Endothelial cell of umbilical vein (primary cell): ENCODE measurements at regions not wholly inside any gene's neighbourhood (a gene's known extent, or its start where the extent isn't known, plus 50 kb on each side); places are given as distances from the start of the nearest gene placed in this dataset.

Experiments used
- BruUV-seq: library from RNA; stranded (reverse); fragments of 400-500 nt; replicated peaks from 2 replicates; lab custom pipeline; 2021; lab: Mats Ljungman, UMichigan
- CTCF ChIA-PET: fragments of 300-600, 350-600 bp; sonication (Branson Sonifier 250); formaldehyde crosslinking; loops from one replicate; lab custom pipeline; 2021; ENCODE audit warnings: antibody characterized with exemption, inconsistent platforms; lab: Charles Lee
- POLR2A ChIA-PET: fragments of 300-600, 350-600 bp; sonication (Branson Sonifier 250); formaldehyde crosslinking; loops from one replicate; lab custom pipeline; 2021; ENCODE audit warnings: antibody characterized with exemption, inconsistent platforms; lab: Charles Lee
- DNase-seq: peaks from one replicate; pipeline ENCODE4 v3.0.0-alpha.2; 2011; ENCODE audit warnings: low read depth, low spot score
- FAIRE-seq: peaks from 2 replicates; lab custom pipeline; 2011; peaks lifted over from hg19 to GRCh38; lab: Jason Lieb, UNC
- H2AFZ ChIP-seq: 2 replicates; pipeline ENCODE4 v1.6.0; 2012; ENCODE audit warnings: low read depth, low read length, control low read depth, inconsistent platforms
- H3K27ac ChIP-seq: 2 replicates; pipeline ENCODE4 v1.5.1; 2011; ENCODE audit warnings: low read depth, mild to moderate bottlenecking, control low read depth, low read length, moderate library complexity; ENCODE audit not compliant: insufficient read depth
- H3K27me3 ChIP-seq, 2 experiments: 2 replicates each; pipeline versions ENCODE4 v1.6.0 to v1.6.1; 2011; ENCODE audit warnings: low read length in 2 of 2, mixed read lengths in 1 of 2; ENCODE audit not compliant: control insufficient read depth in 2 of 2, insufficient read depth in 2 of 2
- H3K36me3 ChIP-seq, 2 experiments: 2 replicates in 1 of 2; 3 replicates in 1 of 2; pipeline ENCODE4 v1.5.1; 2011; ENCODE audit warnings: low read length in 2 of 2, mild to moderate bottlenecking in 1 of 2, moderate library complexity in 1 of 2; ENCODE audit not compliant: control insufficient read depth in 2 of 2, insufficient read depth in 2 of 2; ENCODE audit errors: extremely low read depth in 1 of 2
- H3K4me1 ChIP-seq: 3 replicates; pipeline ENCODE4 v1.5.1; 2011; ENCODE audit warnings: mild to moderate bottlenecking, low read length; ENCODE audit not compliant: control insufficient read depth, insufficient read depth; ENCODE audit errors: extremely low read depth
- H3K4me2 ChIP-seq: 2 replicates; pipeline ENCODE4 v1.6.1; 2011; ENCODE audit warnings: low read length, control low read depth, mixed read lengths; ENCODE audit not compliant: insufficient read depth
- H3K4me3 ChIP-seq, 3 experiments: fragments of 200-600 bp in 1 of 3; sonication (generic), shearing (Covaris generic) in 1 of 3; replicated peaks in 1 of 3; 2 replicates each; pipeline ENCODE4 v1.5.1; 2011 to 2016; ENCODE audit warnings: control low read depth in 3 of 3, low read length in 3 of 3, mild to moderate bottlenecking in 2 of 3, inconsistent platforms in 1 of 3, low read depth in 1 of 3, moderate library complexity in 1 of 3; ENCODE audit not compliant: insufficient read depth in 1 of 3
- H3K79me2 ChIP-seq: 2 replicates; pipeline ENCODE4 v1.6.0; 2012; ENCODE audit warnings: low read length, inconsistent platforms; ENCODE audit not compliant: control insufficient read depth, insufficient read depth
- H3K9ac ChIP-seq: replicated peaks from 2 replicates; pipeline ENCODE3; 2011; ENCODE audit warnings: low read length, control low read depth; ENCODE audit not compliant: insufficient read depth; ENCODE audit errors: extremely low read depth
- H3K9me1 ChIP-seq: replicated peaks from 3 replicates; pipeline ENCODE4 v1.6.0; 2011; ENCODE audit warnings: mild to moderate bottlenecking, low read length; ENCODE audit not compliant: control insufficient read depth, insufficient read depth; ENCODE audit errors: extremely low read depth
- H3K9me3 ChIP-seq: replicated peaks from 2 replicates; pipeline ENCODE4 v1.5.1; 2012; ENCODE audit warnings: low read length, inconsistent platforms; ENCODE audit not compliant: control insufficient read depth, insufficient read depth
- H4K20me1 ChIP-seq: replicated peaks from 2 replicates; pipeline ENCODE3; 2011; ENCODE audit warnings: mild to moderate bottlenecking, low read length; ENCODE audit not compliant: control insufficient read depth, insufficient read depth; ENCODE audit errors: extremely low read depth
- EZH2 ChIP-seq: IDR thresholded peaks from 2 replicates; pipeline ENCODE4 v1.6.1; 2012; ENCODE audit warnings: borderline replicate concordance, low read depth, mild to moderate bottlenecking, moderate library complexity, low read length, inconsistent platforms; ENCODE audit not compliant: severe bottlenecking
- FOS ChIP-seq: IDR thresholded peaks from 2 replicates; pipeline ENCODE4 v1.6.1; 2011; ENCODE audit warnings: mild to moderate bottlenecking, low read length, moderate library complexity, borderline replicate concordance; ENCODE audit not compliant: insufficient read depth
- GATA2 ChIP-seq: IDR thresholded peaks from 2 replicates; pipeline ENCODE4 v1.7.0; 2011; ENCODE audit warnings: low read depth, mild to moderate bottlenecking, moderate library complexity, mixed read lengths, low read length; ENCODE audit not compliant: insufficient read length, insufficient read depth
- JUN ChIP-seq: IDR thresholded peaks from 2 replicates; pipeline ENCODE4 v1.6.1; 2011; ENCODE audit warnings: borderline replicate concordance, low read depth; ENCODE audit not compliant: insufficient read length, insufficient read depth
- MYC ChIP-seq: IDR thresholded peaks from one replicate; pipeline ENCODE4 v1.6.1; 2011; ENCODE audit warnings: mild to moderate bottlenecking, low read depth, low read length
- POLR2A ChIP-seq: IDR thresholded peaks from 2 replicates; pipeline ENCODE4 v1.6.1; 2012; ENCODE audit warnings: low read depth, mild to moderate bottlenecking, control low read depth, low read length
- POLR2AphosphoS5 ChIP-seq: IDR thresholded peaks from 2 replicates; pipeline ENCODE4 v1.6.1; 2012; ENCODE audit warnings: low read depth, mild to moderate bottlenecking, control low read depth, low read length, moderate library complexity; ENCODE audit not compliant: insufficient read depth
- dilution Hi-C: fragments of 300-500 bp; cut with MboI; formaldehyde crosslinking; loops from one replicate; pipeline ENCODE4 v1.15.0; 2019; ENCODE audit warnings: low sequenced_read_pairs; ENCODE audit not compliant: extremely low pct_ligation_motif_present
- intact Hi-C: fragments of 100-400 bp; cut with micrococcal nuclease; formaldehyde crosslinking; loops from one replicate; pipeline ENCODE4 v1.10.0; 2022
- TF ChIP-seq, protein P1 (sequence below), 2 donors: IDR thresholded peaks; 1 replicate in 1 of 2; 2 replicates in 1 of 2; pipeline ENCODE4 v1.5.1; 2011; ENCODE audit warnings: low read length in 2 of 2, mild to moderate bottlenecking in 2 of 2, moderate library complexity in 2 of 2, control low read depth in 1 of 2, inconsistent platforms in 1 of 2, low read depth in 1 of 2; ENCODE audit not compliant: insufficient read depth in 1 of 2; ENCODE audit errors: extremely low read depth in 1 of 2
- TF ChIP-seq, protein P2 (sequence below): IDR thresholded peaks from 2 replicates; pipeline ENCODE4 v1.6.1; 2011; ENCODE audit not compliant: insufficient read depth, insufficient read length

DNA sequence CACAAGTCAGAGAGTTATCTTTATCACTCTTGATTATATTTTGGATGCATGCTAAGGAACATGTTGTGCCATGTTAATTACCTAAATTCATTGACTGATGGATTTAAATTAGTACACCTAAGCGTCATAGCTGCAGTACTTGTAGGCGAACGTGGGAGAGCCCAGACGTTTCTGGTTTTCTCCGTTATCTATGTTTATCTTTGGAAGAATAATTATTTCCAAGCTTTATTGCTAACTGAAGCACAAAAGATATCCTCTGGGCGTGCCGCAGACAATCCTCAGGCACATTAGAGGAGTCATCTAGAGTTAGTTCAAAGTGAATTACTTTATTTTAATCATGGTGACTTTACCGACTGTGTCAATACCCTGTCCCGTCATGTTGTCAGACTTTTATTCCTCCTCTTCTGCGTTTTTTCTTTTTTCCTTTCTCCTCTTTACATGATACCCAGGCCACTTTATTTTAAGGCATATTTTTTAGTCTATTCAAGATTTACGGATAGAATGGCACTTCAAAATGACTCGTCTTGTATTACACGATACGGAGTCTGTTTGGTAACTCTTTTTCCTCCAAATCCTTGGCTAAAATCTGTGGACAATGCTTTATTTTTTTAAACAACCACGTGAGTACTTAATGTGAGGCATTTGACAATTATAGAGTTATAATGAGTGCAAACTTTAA is 632.0 kb upstream of the TENM3 start:
- dilution Hi-C loops (no loop called here), intact Hi-C loops (no loop called here)
- no peak overlapping the region for H3K9ac ChIP-seq
- H2AFZ ChIP-seq = no peak overlapping the region
- DNase-seq = no peak
- no peaks in the 10 kb centered on the region for H3K79me2 ChIP-seq
- no peaks in the 10 kb centered on the region for H3K27me3 ChIP-seq
- no peaks in the 10 kb centered on the region for H3K36me3 ChIP-seq
- TF ChIP-seq EZH2 (no peak), FOS (no peak), JUN (no peak), POLR2AphosphoS5 (no peak), POLR2A (no peak), GATA2 (no peak), MYC (no peak)
- TF ChIP-seq, protein P1, sequence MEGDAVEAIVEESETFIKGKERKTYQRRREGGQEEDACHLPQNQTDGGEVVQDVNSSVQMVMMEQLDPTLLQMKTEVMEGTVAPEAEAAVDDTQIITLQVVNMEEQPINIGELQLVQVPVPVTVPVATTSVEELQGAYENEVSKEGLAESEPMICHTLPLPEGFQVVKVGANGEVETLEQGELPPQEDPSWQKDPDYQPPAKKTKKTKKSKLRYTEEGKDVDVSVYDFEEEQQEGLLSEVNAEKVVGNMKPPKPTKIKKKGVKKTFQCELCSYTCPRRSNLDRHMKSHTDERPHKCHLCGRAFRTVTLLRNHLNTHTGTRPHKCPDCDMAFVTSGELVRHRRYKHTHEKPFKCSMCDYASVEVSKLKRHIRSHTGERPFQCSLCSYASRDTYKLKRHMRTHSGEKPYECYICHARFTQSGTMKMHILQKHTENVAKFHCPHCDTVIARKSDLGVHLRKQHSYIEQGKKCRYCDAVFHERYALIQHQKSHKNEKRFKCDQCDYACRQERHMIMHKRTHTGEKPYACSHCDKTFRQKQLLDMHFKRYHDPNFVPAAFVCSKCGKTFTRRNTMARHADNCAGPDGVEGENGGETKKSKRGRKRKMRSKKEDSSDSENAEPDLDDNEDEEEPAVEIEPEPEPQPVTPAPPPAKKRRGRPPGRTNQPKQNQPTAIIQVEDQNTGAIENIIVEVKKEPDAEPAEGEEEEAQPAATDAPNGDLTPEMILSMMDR (IDR thresholded peaks at IDR 0.05; ENCODE audit: extremely low read depth in 1 of 2, insufficient read depth in 1 of 2, low read depth in 1 of 2, low read length in 2 of 2) = no peak
- TF ChIP-seq, protein P2, sequence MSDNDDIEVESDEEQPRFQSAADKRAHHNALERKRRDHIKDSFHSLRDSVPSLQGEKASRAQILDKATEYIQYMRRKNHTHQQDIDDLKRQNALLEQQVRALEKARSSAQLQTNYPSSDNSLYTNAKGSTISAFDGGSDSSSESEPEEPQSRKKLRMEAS = no peak
- H3K9me1 ChIP-seq = no peaks in the 10 kb centered on the region
- no peak overlapping the region for H3K4me3 ChIP-seq
- H3K27ac ChIP-seq = no peak overlapping the region
- peaks cover 8% of the 10 kb centered on the region for H3K9me3 ChIP-seq
- H3K4me1 ChIP-seq = no peaks in the 10 kb centered on the region
- POLR2A ChIA-PET = no interaction called here
- BruUV-seq = no TSS peak
- H3K4me2 ChIP-seq = no peak overlapping the region
- no peak for FAIRE-seq
- H4K20me1 ChIP-seq = no peaks in the 10 kb centered on the region
- CTCF ChIA-PET = no interaction called here
